ENCODE measurements at regions not wholly inside any gene's neighbourhood (a gene's known extent, or its start where the extent isn't known, plus 50 kb on each side); places are given as distances from the start of the nearest gene placed in this dataset.

- no peak for DNase-seq
- Histone ChIP-seq H3K27ac (no peak overlapping the region), H3K4me1 (no peaks in the 10 kb centered on the region), H3K4me3 (no peak overlapping the region), H3K27me3 (no peaks in the 10 kb centered on the region), H3K36me3 (no peaks in the 10 kb centered on the region), H3K9me3 (peaks cover 0 to 3% (median 0%) of the 10 kb centered on the region in 3 donors)
- intact Hi-C loops (cut with DNase I; ENCODE audit: low total_unique reads), result no loop called here
- TF ChIP-seq, protein P1, sequence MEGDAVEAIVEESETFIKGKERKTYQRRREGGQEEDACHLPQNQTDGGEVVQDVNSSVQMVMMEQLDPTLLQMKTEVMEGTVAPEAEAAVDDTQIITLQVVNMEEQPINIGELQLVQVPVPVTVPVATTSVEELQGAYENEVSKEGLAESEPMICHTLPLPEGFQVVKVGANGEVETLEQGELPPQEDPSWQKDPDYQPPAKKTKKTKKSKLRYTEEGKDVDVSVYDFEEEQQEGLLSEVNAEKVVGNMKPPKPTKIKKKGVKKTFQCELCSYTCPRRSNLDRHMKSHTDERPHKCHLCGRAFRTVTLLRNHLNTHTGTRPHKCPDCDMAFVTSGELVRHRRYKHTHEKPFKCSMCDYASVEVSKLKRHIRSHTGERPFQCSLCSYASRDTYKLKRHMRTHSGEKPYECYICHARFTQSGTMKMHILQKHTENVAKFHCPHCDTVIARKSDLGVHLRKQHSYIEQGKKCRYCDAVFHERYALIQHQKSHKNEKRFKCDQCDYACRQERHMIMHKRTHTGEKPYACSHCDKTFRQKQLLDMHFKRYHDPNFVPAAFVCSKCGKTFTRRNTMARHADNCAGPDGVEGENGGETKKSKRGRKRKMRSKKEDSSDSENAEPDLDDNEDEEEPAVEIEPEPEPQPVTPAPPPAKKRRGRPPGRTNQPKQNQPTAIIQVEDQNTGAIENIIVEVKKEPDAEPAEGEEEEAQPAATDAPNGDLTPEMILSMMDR (IDR thresholded peaks at IDR 0.05), result no peak
Measured at GRCh38 chr4:175504318-175504717, 307.7 kb downstream of the GPM6A start.

DNA sequence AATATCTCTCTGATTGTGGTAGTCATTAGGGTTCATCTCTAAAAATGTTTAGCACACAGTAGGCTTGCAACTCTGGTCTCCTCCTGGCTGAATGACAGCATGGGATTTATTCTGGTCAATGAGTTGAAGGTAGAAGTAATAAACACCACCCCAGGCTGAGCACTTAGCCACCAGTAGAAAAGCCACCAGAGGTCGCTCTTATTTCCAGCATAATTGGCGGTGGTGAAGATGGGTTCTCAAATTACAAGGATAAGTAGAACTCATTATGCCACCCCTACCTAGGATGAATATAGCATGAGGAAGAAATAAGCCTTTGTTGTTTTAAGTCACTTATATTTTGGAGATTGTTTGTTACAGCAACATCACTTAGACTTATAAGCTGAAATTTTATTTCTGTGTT is 302.7 kb downstream of the GPM6A start:
- H3K36me3 ChIP-seq, result no peaks in the 10 kb centered on the region
- no peaks in the 10 kb centered on the region for H3K9me3 ChIP-seq
- H3K4me1 ChIP-seq, result no peaks in the 10 kb centered on the region
- H3K4me3 ChIP-seq, result no peak overlapping the region
- TF ChIP-seq, protein P1 (IDR thresholded peaks at IDR 0.05), result no peak
- intact Hi-C loops (cut with DNase I; ENCODE audit: low total_unique reads), result no loop called here
- no peak overlapping the region for H3K27ac ChIP-seq
- DNase-seq, result no peak
- H3K27me3 ChIP-seq, result no peaks in the 10 kb centered on the region

DNA sequence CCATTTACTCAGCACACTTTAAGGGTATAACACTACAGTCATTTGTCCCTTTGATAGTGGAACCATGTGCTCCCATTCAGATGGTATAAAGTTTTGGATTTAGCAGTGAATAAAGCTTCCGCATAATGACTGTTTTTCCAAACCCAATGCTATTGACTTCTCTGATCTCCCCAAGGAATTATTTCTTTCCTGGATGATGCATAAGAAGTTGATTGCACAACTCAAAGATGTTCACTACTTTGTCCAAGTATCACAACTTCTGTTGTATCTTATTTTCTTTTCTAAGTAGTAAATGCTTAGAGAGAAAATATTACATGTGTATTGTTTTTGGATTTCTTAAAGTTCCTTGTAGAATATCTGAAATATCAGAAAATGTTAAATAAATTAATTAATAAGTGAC is 300.2 kb downstream of the GPM6A start:
- H3K27ac ChIP-seq, result no peak overlapping the region
- no peak overlapping the region for H3K4me3 ChIP-seq
- no peaks in the 10 kb centered on the region for H3K36me3 ChIP-seq
- intact Hi-C loops (cut with DNase I; ENCODE audit: low total_unique reads), result no loop called here
- H3K27me3 ChIP-seq, result no peaks in the 10 kb centered on the region
- TF ChIP-seq, protein P1 (IDR thresholded peaks at IDR 0.05), result no peak
- no peaks in the 10 kb centered on the region for H3K9me3 ChIP-seq
- no peak for DNase-seq
- H3K4me1 ChIP-seq, result no peaks in the 10 kb centered on the region

DNA sequence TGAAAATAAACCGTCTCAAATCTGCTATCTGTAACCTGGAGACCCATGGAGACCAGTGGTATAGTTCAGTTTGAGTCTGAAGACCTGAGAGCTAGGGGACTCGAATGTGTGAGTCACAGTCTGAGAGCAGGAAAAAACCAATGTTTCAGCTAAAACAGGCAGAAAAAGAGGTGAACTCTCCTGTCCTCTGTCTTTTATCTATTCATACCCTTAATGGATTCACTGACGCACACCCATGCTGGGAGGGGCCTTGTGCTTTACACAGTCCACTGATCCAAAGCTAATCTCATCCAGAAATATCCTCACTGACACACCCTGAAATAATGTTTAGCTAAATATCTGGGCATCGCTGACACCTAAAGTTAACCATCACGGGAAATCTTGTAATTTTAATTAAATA is 297.9 kb downstream of the GPM6A start:
- intact Hi-C loops (cut with DNase I; ENCODE audit: low total_unique reads), result no loop called here
- Histone ChIP-seq H3K27me3 (no peaks in the 10 kb centered on the region), H3K36me3 (no peaks in the 10 kb centered on the region), H3K4me3 (no peak overlapping the region), H3K4me1 (no peaks in the 10 kb centered on the region), H3K9me3 (no peaks in the 10 kb centered on the region), H3K27ac (no peak overlapping the region)
- TF ChIP-seq, protein P1 (IDR thresholded peaks at IDR 0.05), result no peak
- DNase-seq, result no peak

- no peaks in the 10 kb centered on the region for H3K27me3 ChIP-seq
- H3K4me1 ChIP-seq, result peaks cover 0 to 16% (median 4%) of the 10 kb centered on the region in 4 donors
- TF ChIP-seq, protein P1 (IDR thresholded peaks at IDR 0.05), result no peak
- H3K36me3 ChIP-seq, result no peaks in the 10 kb centered on the region
- H3K27ac ChIP-seq, result no peak overlapping the region
- H3K4me3 ChIP-seq, result no peak overlapping the region
- DNase-seq, result no peak
- intact Hi-C loops (cut with DNase I; ENCODE audit: low total_unique reads), result no loop called here
- H3K9me3 ChIP-seq, result no peaks in the 10 kb centered on the region
Measured at GRCh38 chr4:175530655-175531054, 281.4 kb downstream of the GPM6A start.
